DOHH2 (cell line): ENCODE measurements at regions not wholly inside any gene's neighbourhood (a gene's known extent, or its start where the extent isn't known, plus 50 kb on each side); places are given as distances from the start of the nearest gene placed in this dataset.

ENCODE experiments used
- CTCF ChIP-seq: fragments of 200-600 bp; sonication (generic); IDR thresholded peaks from one replicate; pipeline ENCODE4 v1.5.1; 2014; ENCODE audit warnings: antibody characterized with exemption, mild to moderate bottlenecking, low read depth, low read length; ENCODE audit not compliant: poor library complexity, severe bottlenecking
- EZH2phosphoT487 ChIP-seq: fragments of 200-600 bp; sonication (generic); IDR thresholded peaks from 2 replicates; pipeline ENCODE4 v1.6.1; 2017; ENCODE audit warnings: borderline replicate concordance, mild to moderate bottlenecking, antibody characterized with exemption, low read length, moderate library complexity, mixed read lengths

- TF ChIP-seq CTCF (no peak), EZH2phosphoT487 (no peak)
Measured at GRCh38 chr7:94154858-94155257, 150.7 kb upstream of the BET1 start.
